H9 (cell line): ENCODE measurements at regions not wholly inside any gene's neighbourhood (a gene's known extent, or its start where the extent isn't known, plus 50 kb on each side); places are given as distances from the start of the nearest gene placed in this dataset.

Source experiments
- DNase-seq: peaks from one replicate; pipeline ENCODE4 v3.0.0-alpha.2; 2017
- H2AFZ ChIP-seq: one replicate; pipeline ENCODE4 v1.6.1; 2013; ENCODE audit warnings: mild to moderate bottlenecking, low read length, control low read depth, moderate library complexity
- H2AK5ac ChIP-seq: 2 replicates; pipeline ENCODE4 v1.6.1; 2013; ENCODE audit warnings: low read length, control low read depth, mixed read lengths; ENCODE audit not compliant: insufficient read length
- H2BK120ac ChIP-seq: one replicate; pipeline ENCODE4 v1.6.1; 2013; ENCODE audit warnings: low read depth, mild to moderate bottlenecking, low read length, control low read depth, inconsistent platforms; ENCODE audit not compliant: poor library complexity, severe bottlenecking
- H2BK12ac ChIP-seq: 2 replicates; pipeline ENCODE4 v1.6.1; 2013; ENCODE audit warnings: low read length, control low read depth, mixed read lengths, low read depth; ENCODE audit not compliant: insufficient read length
- H2BK15ac ChIP-seq: 2 replicates; pipeline ENCODE4 v1.6.1; 2013; ENCODE audit warnings: low read depth, low read length, control low read depth
- H2BK20ac ChIP-seq: one replicate; pipeline ENCODE4 v1.6.1; 2013; ENCODE audit warnings: low read depth, mild to moderate bottlenecking, low read length, control low read depth, inconsistent platforms; ENCODE audit not compliant: poor library complexity, severe bottlenecking
- H2BK5ac ChIP-seq: 2 replicates; pipeline ENCODE4 v1.6.1; 2013; ENCODE audit warnings: low read length, control low read depth, mixed read lengths; ENCODE audit not compliant: insufficient read length
- H3K14ac ChIP-seq: 2 replicates; pipeline ENCODE4 v1.6.1; 2013; ENCODE audit warnings: low read length, control low read depth; ENCODE audit not compliant: insufficient read depth
- H3K18ac ChIP-seq: 2 replicates; pipeline ENCODE4 v1.6.1; 2013; ENCODE audit warnings: low read depth, mild to moderate bottlenecking, mixed read lengths, low read length, control low read depth; ENCODE audit not compliant: insufficient read length
- H3K23ac ChIP-seq: 2 replicates; pipeline ENCODE4 v1.6.1; 2013; ENCODE audit warnings: low read length, control low read depth, mixed read lengths, low read depth; ENCODE audit not compliant: insufficient read length
- H3K23me2 ChIP-seq: 2 replicates; pipeline ENCODE4 v1.6.1; 2013; ENCODE audit warnings: low read depth, mild to moderate bottlenecking, mixed read lengths, low read length, control low read depth; ENCODE audit not compliant: insufficient read length, poor library complexity, severe bottlenecking
- H3K27ac ChIP-seq: 2 replicates; pipeline ENCODE4 v1.5.1; 2013; ENCODE audit warnings: low read length, control low read depth, mixed read lengths, low read depth; ENCODE audit not compliant: insufficient read length
- H3K27me3 ChIP-seq: 2 replicates; pipeline ENCODE4 v1.6.1; 2013; ENCODE audit warnings: low read length, control low read depth, inconsistent platforms; ENCODE audit not compliant: insufficient read depth
- H3K4ac ChIP-seq: 2 replicates; pipeline ENCODE4 v1.6.1; 2013; ENCODE audit warnings: low read depth, mild to moderate bottlenecking, control low read depth, inconsistent platforms, low read length, moderate library complexity
- H3K4me1 ChIP-seq: 2 replicates; pipeline ENCODE4 v1.6.1; 2013; ENCODE audit warnings: low read length, control low read depth, inconsistent platforms; ENCODE audit not compliant: insufficient read depth
- H3K4me2 ChIP-seq: 2 replicates; pipeline ENCODE4 v1.6.1; 2013; ENCODE audit warnings: low read length, control low read depth, mixed read lengths; ENCODE audit not compliant: insufficient read length, insufficient read depth
- H3K56ac ChIP-seq: 2 replicates; pipeline ENCODE4 v1.6.1; 2013; ENCODE audit warnings: low read depth, mild to moderate bottlenecking, mixed read lengths, low read length, control low read depth; ENCODE audit not compliant: insufficient read length
- H3K79me1 ChIP-seq: 2 replicates; pipeline ENCODE4 v1.6.1; 2013; ENCODE audit warnings: low read depth, mild to moderate bottlenecking, moderate library complexity, low read length, control low read depth, inconsistent platforms; ENCODE audit not compliant: insufficient read depth, poor library complexity, severe bottlenecking
- H3K79me2 ChIP-seq: 2 replicates; pipeline ENCODE4 v1.6.1; 2013; ENCODE audit warnings: low read length, control low read depth, inconsistent platforms; ENCODE audit not compliant: insufficient read depth
- H3K9ac ChIP-seq: 2 replicates; pipeline ENCODE4 v1.6.1; 2013; ENCODE audit warnings: low read length, control low read depth, mixed read lengths; ENCODE audit not compliant: insufficient read length; ENCODE audit errors: extremely low read depth
- H3K9me3 ChIP-seq: one replicate; pipeline ENCODE4 v1.6.1; 2013; ENCODE audit warnings: low read depth, low read length, inconsistent platforms; ENCODE audit not compliant: control insufficient read depth
- H3T11ph ChIP-seq: one replicate; pipeline ENCODE4 v1.6.1; 2013; ENCODE audit warnings: mild to moderate bottlenecking, low read length, control low read depth, inconsistent platforms
- H4K20me1 ChIP-seq: one replicate; pipeline ENCODE4 v1.6.1; 2013; ENCODE audit not compliant: control insufficient read depth, insufficient read length, insufficient read depth
- H4K5ac ChIP-seq: 2 replicates; pipeline ENCODE4 v1.6.1; 2013; ENCODE audit warnings: low read depth, mild to moderate bottlenecking, mixed read lengths, low read length, control low read depth; ENCODE audit not compliant: insufficient read length
- H4K8ac ChIP-seq: replicated peaks from 2 replicates; pipeline ENCODE4 v1.6.1; 2013; ENCODE audit warnings: low read length, control low read depth, mixed read lengths, low read depth; ENCODE audit not compliant: insufficient read length
- H4K91ac ChIP-seq: 2 replicates; pipeline ENCODE4 v1.6.1; 2013; ENCODE audit warnings: low read depth, mild to moderate bottlenecking, moderate library complexity, mixed read lengths, low read length, control low read depth; ENCODE audit not compliant: insufficient read length
- H3K27ac Mint-ChIP-seq, 3 experiments: 2 replicates in 2 of 3; 3 replicates in 1 of 3; pipeline ENCODE4 v1.8.0; 2020 to 2021; ENCODE audit warnings: mixed read lengths in 3 of 3, mild to moderate bottlenecking in 1 of 3, moderate library complexity in 1 of 3
- H3K27me3 Mint-ChIP-seq: 2 replicates; pipeline ENCODE4 v1.8.0; 2021; ENCODE audit warnings: low read depth, mild to moderate bottlenecking, moderate library complexity, mixed read lengths
- H3K36me3 Mint-ChIP-seq, 3 experiments: 2 replicates in 2 of 3; 3 replicates in 1 of 3; pipeline ENCODE4 v1.8.0; 2020 to 2021; ENCODE audit warnings: low read depth in 3 of 3, mixed read lengths in 3 of 3; ENCODE audit not compliant: insufficient read depth in 1 of 3
- H3K4me1 Mint-ChIP-seq, 2 experiments: 2 replicates each; pipeline ENCODE4 v1.8.0; 2020; ENCODE audit warnings: mixed read lengths in 2 of 2
- H3K4me3 Mint-ChIP-seq, 2 experiments: 2 replicates in 1 of 2; 3 replicates in 1 of 2; pipeline ENCODE4 v1.8.0; 2020 to 2021; ENCODE audit warnings: mild to moderate bottlenecking in 2 of 2, mixed read lengths in 2 of 2, moderate library complexity in 1 of 2
- H3K9me3 Mint-ChIP-seq, 2 experiments: 2 replicates in 1 of 2; 3 replicates in 1 of 2; pipeline ENCODE4 v1.8.0; 2020; ENCODE audit warnings: mild to moderate bottlenecking in 2 of 2, mixed read lengths in 2 of 2, moderate library complexity in 1 of 2
- CTCF ChIP-seq: fragments of 200-600 bp; sonication (generic); conservative IDR thresholded peaks from 3 replicates; pipeline ENCODE4 v1.8.0; 2021; ENCODE audit warnings: antibody characterized with exemption, mild to moderate bottlenecking
- WGBS: extraction: QIAGEN DNeasy Blood & Tissue Kit; methylation state at CpG from one replicate; pipeline ENCODE4 v1.1.7; 2013; ENCODE audit warnings: missing lambda C conversion rate, low lambda C conversion rate, mixed read lengths; ENCODE audit not compliant: insufficient read length; ENCODE audit errors: extremely low coverage; 5-methylcytosine and 5-hydroxymethylcytosine counted together

GRCh38 chr13:102928941-102929675 lies 83.3 kb downstream of the ERCC5 start:
- no CpG with 5 or more reads among the region's 9 CpGs for WGBS
- H3K27ac Mint-ChIP-seq = no peak overlapping the region

More at GRCh38 chr13:102928941-102929675, 83.3 kb downstream of the ERCC5 start:
- Histone ChIP-seq H2BK5ac (no peak overlapping the region), H3K79me1 (no peaks in the 10 kb centered on the region), H2BK15ac (no peak overlapping the region), H3K9me3 (no peaks in the 10 kb centered on the region), H3K23me2 (no peaks in the 10 kb centered on the region), H2BK120ac (no peak overlapping the region), H2BK20ac (no peak overlapping the region), H2BK12ac (no peak overlapping the region), H2AK5ac (no peak overlapping the region), H3K4ac (no peak overlapping the region), H3K14ac (no peak overlapping the region), H3K9ac (no peak overlapping the region), H3K27me3 (no peaks in the 10 kb centered on the region), H3K27ac (no peak overlapping the region), H3K56ac (no peak overlapping the region), H3K4me1 (no peaks in the 10 kb centered on the region), H3T11ph (no peak overlapping the region), H4K8ac (no peak overlapping the region), H3K4me2 (no peak overlapping the region), H4K5ac (no peak overlapping the region), H2AFZ (no peak overlapping the region), H4K20me1 (no peaks in the 10 kb centered on the region), H3K23ac (no peak overlapping the region), H4K91ac (no peak overlapping the region), H3K18ac (no peak overlapping the region), H3K79me2 (no peaks in the 10 kb centered on the region)
- TF ChIP-seq CTCF = no peak
- Mint-ChIP-seq H3K27me3 (peaks cover 2% of the 10 kb centered on the region; the same call in 1 of the 2 replicates), H3K4me1 (peaks cover 0 to 4% of the 10 kb centered on the region in 2 experiments; a peak in 2 of 4 replicates), H3K36me3 (no peaks in the 10 kb centered on the region; a peak in 1 of 7 replicates), H3K9me3 (no peaks in the 10 kb centered on the region; a peak in 1 of 5 replicates), H3K4me3 (no peak overlapping the region)
- no peak for DNase-seq
